HEK293 (cell line): ENCODE measurements at regions not wholly inside any gene's neighbourhood (a gene's known extent, or its start where the extent isn't known, plus 50 kb on each side); places are given as distances from the start of the nearest gene placed in this dataset.
"Not testable (repeated sequence)": the region's sequence is repeated elsewhere in the genome, so short reads cannot be mapped to it uniquely, and the experiment has no call there.

Source experiments
- CTCF ChIP-seq: fragments of 450-650 bp; formaldehyde crosslinking; IDR thresholded peaks from 2 replicates; pipeline ENCODE4 v1.5.1; 2016; ENCODE audit warnings: missing biosample characterization, missing genetic modification characterization
- ZFP3 ChIP-seq: fragments of 450-650 bp; formaldehyde crosslinking; IDR thresholded peaks from 2 replicates; pipeline ENCODE4 v1.5.1; 2016; ENCODE audit warnings: low read depth, missing biosample characterization, missing genetic modification characterization
- ZNF704 ChIP-seq: fragments of 450-650 bp; formaldehyde crosslinking; IDR thresholded peaks from 2 replicates; pipeline ENCODE4 v1.5.1; 2016; ENCODE audit warnings: missing biosample characterization, missing genetic modification characterization

GRCh38 chr17:16830219-16830618 is 140.2 kb downstream of the CCDC144A start:
- not testable (repeated sequence) for TF ChIP-seq CTCF (tag by site-specific recombination); ZFP3; ZNF704 (tag by site-specific recombination)
